Erythroblast (primary cell): ENCODE measurements at regions not wholly inside any gene's neighbourhood (a gene's known extent, or its start where the extent isn't known, plus 50 kb on each side); places are given as distances from the start of the nearest gene placed in this dataset.

Experiments
- DNase-seq, 2 experiments: peaks; one replicate each; lab custom pipeline; 2025; lab: John Stamatoyannopoulos, UW
- GATA1 ChIP-seq: IDR thresholded peaks from 2 replicates; pipeline ENCODE4 v1.6.1; 2011; ENCODE audit warnings: low read depth, mild to moderate bottlenecking, control low read depth, low read length, moderate library complexity
- POLR2A ChIP-seq: IDR thresholded peaks from 2 replicates; pipeline ENCODE4 v1.6.1; 2011; ENCODE audit warnings: mild to moderate bottlenecking, low read length

- no peak for TF ChIP-seq GATA1
- no peak for TF ChIP-seq POLR2A
- no peak for DNase-seq
Observed at GRCh38 chr5:61949679-61950435, 356.1 kb upstream of the KIF2A start.

GRCh38 chr5:61951295-61951694 is 354.7 kb upstream of the KIF2A start:
- no peak for TF ChIP-seq POLR2A
- no peak for TF ChIP-seq GATA1
- DNase-seq = no peak

GRCh38 chr5:61953913-61954312 is 352.1 kb upstream of the KIF2A start:
- DNase-seq = no peak
- TF ChIP-seq POLR2A = no peak
- no peak for TF ChIP-seq GATA1

GRCh38 chr5:61964201-61964600 is 341.8 kb upstream of the KIF2A start:
- no peak for DNase-seq
- TF ChIP-seq GATA1 = no peak
- TF ChIP-seq POLR2A = no peak

- TF ChIP-seq GATA1 (no peak), POLR2A (no peak)
- no peak for DNase-seq
Observed at GRCh38 chr5:61965069-61965468, 340.9 kb upstream of the KIF2A start.

GRCh38 chr5:61965490-61965889 is 340.5 kb upstream of the KIF2A start:
- DNase-seq = no peak
- TF ChIP-seq POLR2A = no peak
- TF ChIP-seq GATA1 = no peak

- TF ChIP-seq POLR2A (no peak), GATA1 (no peak)
- DNase-seq = no peak
Observed at GRCh38 chr5:61966296-61966955, 339.6 kb upstream of the KIF2A start.

- no peak for TF ChIP-seq GATA1
- no peak for TF ChIP-seq POLR2A
- DNase-seq = no peak
Observed at GRCh38 chr5:61966997-61967396, 339.0 kb upstream of the KIF2A start.

- DNase-seq = no peak
- TF ChIP-seq GATA1 (no peak), POLR2A (no peak)
Observed at GRCh38 chr5:61967681-61968080, 338.3 kb upstream of the KIF2A start.

GRCh38 chr5:61969347-61969746 is 336.7 kb upstream of the KIF2A start:
- TF ChIP-seq GATA1 (no peak), POLR2A (no peak)
- DNase-seq = no peak

- TF ChIP-seq POLR2A (no peak), GATA1 (no peak)
- no peak for DNase-seq
Observed at GRCh38 chr5:61969755-61970154, 336.3 kb upstream of the KIF2A start.

- DNase-seq = no peak
- TF ChIP-seq POLR2A (no peak), GATA1 (no peak)
Observed at GRCh38 chr5:61970218-61970617, 335.8 kb upstream of the KIF2A start.

GRCh38 chr5:61974680-61975079 is 331.3 kb upstream of the KIF2A start:
- DNase-seq = no peak
- TF ChIP-seq GATA1 = no peak
- no peak for TF ChIP-seq POLR2A

- TF ChIP-seq POLR2A = no peak
- no peak for TF ChIP-seq GATA1
- no peak for DNase-seq
Observed at GRCh38 chr5:61981886-61982285, 324.1 kb upstream of the KIF2A start.
